ENCODE measurements at regions not wholly inside any gene's neighbourhood (a gene's known extent, or its start where the extent isn't known, plus 50 kb on each side); places are given as distances from the start of the nearest gene placed in this dataset.

DNA sequence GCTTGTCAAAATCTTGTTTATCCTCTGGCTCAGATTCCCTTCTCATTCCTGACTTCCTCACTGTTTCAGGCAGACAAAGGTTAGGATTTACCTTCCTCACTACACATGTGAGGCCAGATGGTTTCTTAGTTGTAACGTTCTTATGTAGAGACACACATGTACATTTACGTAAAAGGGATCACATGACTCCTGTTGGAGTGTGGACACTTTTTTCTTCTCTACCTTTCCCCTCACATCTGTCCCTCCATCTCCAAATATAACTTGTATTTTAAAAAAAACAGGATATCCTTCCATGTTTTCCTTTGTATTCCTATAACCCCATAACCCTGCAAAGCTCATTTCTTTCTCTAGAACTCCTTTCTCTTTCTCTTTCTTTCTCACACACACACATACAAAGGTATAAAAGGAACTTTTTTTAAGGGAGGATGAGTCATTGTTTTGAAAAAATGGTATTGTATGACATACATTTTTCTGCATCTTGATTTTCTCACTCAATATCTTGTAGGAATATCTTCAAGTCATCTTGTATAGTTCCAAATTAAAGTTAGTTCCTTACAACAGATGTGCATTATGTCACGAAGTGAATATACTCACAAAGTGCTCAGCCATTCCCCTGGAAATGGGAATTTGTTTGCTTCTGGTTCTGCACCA is 78.2 kb upstream of the SULF2 start:
- no CpG with 5 or more reads among the region's 3 CpGs for WGBS (ENCODE audit: extremely low coverage, insufficient coverage, insufficient read length)
- H3K27me3 ChIP-seq (ENCODE audit: insufficient read depth, low read length) = no peaks in the 10 kb centered on the region
- H3K79me1 ChIP-seq (ENCODE audit: low read length) = no peaks in the 10 kb centered on the region
- H3K36me3 ChIP-seq (ENCODE audit: control insufficient read depth in 1 of 2, insufficient read depth in 2 of 2, low read length in 2 of 2) = no peaks in the 10 kb centered on the region
- no peak overlapping the region for H3K4ac ChIP-seq (ENCODE audit: low read depth, low read length)
- H4K91ac ChIP-seq (ENCODE audit: low read depth, low read length) = no peak overlapping the region
- H4K12ac ChIP-seq (ENCODE audit: low read depth, low read length) = no peak overlapping the region
- no peak overlapping the region for H3K4me3 ChIP-seq (ENCODE audit: low read depth, low read length)
- H3K23ac ChIP-seq (ENCODE audit: low read length) = no peak overlapping the region
- no peak for DNase-seq
- no peak overlapping the region for H3K4me2 ChIP-seq (ENCODE audit: low read length)
- H3K18ac ChIP-seq (ENCODE audit: low read length) = no peak overlapping the region
- no peak overlapping the region for H4K8ac ChIP-seq (ENCODE audit: low read depth, low read length)
- H2BK120ac ChIP-seq (ENCODE audit: insufficient read depth, low read length, poor library complexity) = no peak overlapping the region
- H3K14ac ChIP-seq (ENCODE audit: low read length) = no peak overlapping the region
- no peak overlapping the region for H2BK12ac ChIP-seq (ENCODE audit: low read length)
- no peak overlapping the region for H2AK5ac ChIP-seq (ENCODE audit: low read length)
- H3K9ac ChIP-seq (ENCODE audit: low read length) = no peak overlapping the region
- H3K9me3 ChIP-seq (ENCODE audit: insufficient read depth, low read depth, low read length) = no peaks in the 10 kb centered on the region
- H2BK5ac ChIP-seq (ENCODE audit: low read depth, low read length, poor library complexity) = no peak overlapping the region
- H3K4me1 ChIP-seq (ENCODE audit: control insufficient read depth in 1 of 2, insufficient read depth in 2 of 2, low read length in 2 of 2) = no peaks in the 10 kb centered on the region
- H2AFZ ChIP-seq (ENCODE audit: insufficient read depth, low read length, poor library complexity) = no peak overlapping the region
- no peaks in the 10 kb centered on the region for H3K79me2 ChIP-seq (ENCODE audit: control insufficient read depth, insufficient read depth, low read length, poor library complexity)
- H3K27ac ChIP-seq (ENCODE audit: low read depth, low read length) = no peak overlapping the region

DNA sequence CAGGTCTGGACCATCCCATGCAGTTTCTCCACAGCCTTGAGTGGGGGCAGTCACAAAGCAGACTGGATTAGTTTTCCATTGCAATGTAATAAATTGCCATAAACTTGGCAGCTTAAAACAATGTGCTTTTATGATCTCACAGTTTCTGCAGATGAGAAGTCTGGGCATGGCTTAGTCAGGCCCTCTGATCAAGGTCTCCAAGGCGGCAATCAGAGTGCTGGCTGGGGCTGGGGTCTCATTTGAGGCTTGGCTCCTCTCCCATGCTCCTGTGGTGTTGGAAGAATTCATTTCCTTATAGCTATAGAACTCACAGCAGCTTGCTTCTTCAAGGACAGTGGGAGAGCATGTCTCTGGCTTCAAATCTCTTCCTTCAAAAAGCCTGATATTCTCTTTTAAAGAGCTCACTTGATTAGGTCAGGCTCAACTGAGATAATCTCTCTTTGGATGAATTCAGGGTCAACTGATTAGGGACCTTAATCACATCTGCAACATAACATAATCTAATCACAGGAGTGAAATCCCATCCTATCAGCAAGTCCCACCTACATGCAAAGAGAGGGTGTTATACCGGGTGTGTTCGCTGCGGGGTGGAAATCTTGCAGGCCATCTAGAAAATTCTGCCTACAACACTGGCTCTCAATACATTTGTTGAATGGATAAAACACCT is 77.4 kb upstream of the SULF2 start:
- no peaks in the 10 kb centered on the region for H3K79me2 ChIP-seq (ENCODE audit: control insufficient read depth, insufficient read depth, low read length, poor library complexity)
- H3K36me3 ChIP-seq (ENCODE audit: control insufficient read depth in 1 of 2, insufficient read depth in 2 of 2, low read length in 2 of 2) = no peaks in the 10 kb centered on the region
- no peak overlapping the region for H2BK120ac ChIP-seq (ENCODE audit: insufficient read depth, low read length, poor library complexity)
- H3K79me1 ChIP-seq (ENCODE audit: low read length) = no peaks in the 10 kb centered on the region
- no peak overlapping the region for H2BK5ac ChIP-seq (ENCODE audit: low read depth, low read length, poor library complexity)
- no peak overlapping the region for H2BK12ac ChIP-seq (ENCODE audit: low read length)
- WGBS (ENCODE audit: extremely low coverage, insufficient coverage, insufficient read length) = no CpG with 5 or more reads among the region's 4 CpGs
- H3K23ac ChIP-seq (ENCODE audit: low read length) = no peak overlapping the region
- H3K27me3 ChIP-seq (ENCODE audit: insufficient read depth, low read length) = no peaks in the 10 kb centered on the region
- no peak overlapping the region for H2AFZ ChIP-seq (ENCODE audit: insufficient read depth, low read length, poor library complexity)
- H4K91ac ChIP-seq (ENCODE audit: low read depth, low read length) = no peak overlapping the region
- no peaks in the 10 kb centered on the region for H3K9me3 ChIP-seq (ENCODE audit: insufficient read depth, low read depth, low read length)
- no peak overlapping the region for H3K27ac ChIP-seq (ENCODE audit: low read depth, low read length)
- no peak overlapping the region for H4K12ac ChIP-seq (ENCODE audit: low read depth, low read length)
- H3K9ac ChIP-seq (ENCODE audit: low read length) = no peak overlapping the region
- H3K14ac ChIP-seq (ENCODE audit: low read length) = no peak overlapping the region
- H3K4me2 ChIP-seq (ENCODE audit: low read length) = no peak overlapping the region
- no peak overlapping the region for H4K8ac ChIP-seq (ENCODE audit: low read depth, low read length)
- no peak for DNase-seq
- no peak overlapping the region for H3K4me3 ChIP-seq (ENCODE audit: low read depth, low read length)
- H3K4ac ChIP-seq (ENCODE audit: low read depth, low read length) = no peak overlapping the region
- H2AK5ac ChIP-seq (ENCODE audit: low read length) = no peak overlapping the region
- H3K4me1 ChIP-seq (ENCODE audit: control insufficient read depth in 1 of 2, insufficient read depth in 2 of 2, low read length in 2 of 2) = peaks cover under 1% of the 10 kb centered on the region in 2 experiments
- no peak overlapping the region for H3K18ac ChIP-seq (ENCODE audit: low read length)

DNA sequence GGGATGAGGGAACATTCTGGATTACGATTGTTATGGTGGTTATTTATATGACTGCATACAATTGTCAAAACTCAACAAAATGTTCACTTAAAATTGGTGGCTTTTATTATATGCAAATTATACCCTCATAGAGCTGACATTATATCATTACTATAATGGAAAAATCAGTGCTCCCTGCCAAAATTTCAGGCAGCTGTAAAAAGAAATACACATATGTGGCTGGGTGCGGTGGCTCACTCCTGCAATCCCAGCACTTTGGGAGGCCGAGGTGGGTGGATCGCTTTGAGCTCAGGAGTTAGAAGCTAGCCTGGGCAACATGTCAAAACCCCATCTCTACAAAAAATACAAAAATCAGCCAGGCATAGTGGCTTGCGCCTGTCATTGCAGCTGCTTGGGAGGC is 75.8 kb upstream of the SULF2 start:
- no peak overlapping the region for H3K27ac ChIP-seq (ENCODE audit: low read depth, low read length)
- no peaks in the 10 kb centered on the region for H3K9me3 ChIP-seq (ENCODE audit: insufficient read depth, low read depth, low read length)
- no peak overlapping the region for H3K9ac ChIP-seq (ENCODE audit: low read length)
- no peak overlapping the region for H4K12ac ChIP-seq (ENCODE audit: low read depth, low read length)
- H3K4me1 ChIP-seq (ENCODE audit: control insufficient read depth in 1 of 2, insufficient read depth in 2 of 2, low read length in 2 of 2) = peaks cover 8 to 9% of the 10 kb centered on the region in 2 experiments
- no peak overlapping the region for H3K4me3 ChIP-seq (ENCODE audit: low read depth, low read length)
- H4K91ac ChIP-seq (ENCODE audit: low read depth, low read length) = no peak overlapping the region
- no peak overlapping the region for H3K23ac ChIP-seq (ENCODE audit: low read length)
- H2BK12ac ChIP-seq (ENCODE audit: low read length) = no peak overlapping the region
- no peaks in the 10 kb centered on the region for H3K27me3 ChIP-seq (ENCODE audit: insufficient read depth, low read length)
- H3K4ac ChIP-seq (ENCODE audit: low read depth, low read length) = no peak overlapping the region
- no peak overlapping the region for H3K4me2 ChIP-seq (ENCODE audit: low read length)
- H4K8ac ChIP-seq (ENCODE audit: low read depth, low read length) = no peak overlapping the region
- no peak overlapping the region for H3K18ac ChIP-seq (ENCODE audit: low read length)
- H2BK120ac ChIP-seq (ENCODE audit: insufficient read depth, low read length, poor library complexity) = no peak overlapping the region
- DNase-seq = no peak
- H3K36me3 ChIP-seq (ENCODE audit: control insufficient read depth in 1 of 2, insufficient read depth in 2 of 2, low read length in 2 of 2) = no peaks in the 10 kb centered on the region
- H3K14ac ChIP-seq (ENCODE audit: low read length) = no peak overlapping the region
- H3K79me1 ChIP-seq (ENCODE audit: low read length) = no peaks in the 10 kb centered on the region
- no peak overlapping the region for H2BK5ac ChIP-seq (ENCODE audit: low read depth, low read length, poor library complexity)
- H2AK5ac ChIP-seq (ENCODE audit: low read length) = no peak overlapping the region
- H3K79me2 ChIP-seq (ENCODE audit: control insufficient read depth, insufficient read depth, low read length, poor library complexity) = no peaks in the 10 kb centered on the region
- WGBS (ENCODE audit: extremely low coverage, insufficient coverage, insufficient read length) = no CpG with 5 or more reads among the region's 5 CpGs
- H2AFZ ChIP-seq (ENCODE audit: insufficient read depth, low read length, poor library complexity) = no peak overlapping the region

DNA sequence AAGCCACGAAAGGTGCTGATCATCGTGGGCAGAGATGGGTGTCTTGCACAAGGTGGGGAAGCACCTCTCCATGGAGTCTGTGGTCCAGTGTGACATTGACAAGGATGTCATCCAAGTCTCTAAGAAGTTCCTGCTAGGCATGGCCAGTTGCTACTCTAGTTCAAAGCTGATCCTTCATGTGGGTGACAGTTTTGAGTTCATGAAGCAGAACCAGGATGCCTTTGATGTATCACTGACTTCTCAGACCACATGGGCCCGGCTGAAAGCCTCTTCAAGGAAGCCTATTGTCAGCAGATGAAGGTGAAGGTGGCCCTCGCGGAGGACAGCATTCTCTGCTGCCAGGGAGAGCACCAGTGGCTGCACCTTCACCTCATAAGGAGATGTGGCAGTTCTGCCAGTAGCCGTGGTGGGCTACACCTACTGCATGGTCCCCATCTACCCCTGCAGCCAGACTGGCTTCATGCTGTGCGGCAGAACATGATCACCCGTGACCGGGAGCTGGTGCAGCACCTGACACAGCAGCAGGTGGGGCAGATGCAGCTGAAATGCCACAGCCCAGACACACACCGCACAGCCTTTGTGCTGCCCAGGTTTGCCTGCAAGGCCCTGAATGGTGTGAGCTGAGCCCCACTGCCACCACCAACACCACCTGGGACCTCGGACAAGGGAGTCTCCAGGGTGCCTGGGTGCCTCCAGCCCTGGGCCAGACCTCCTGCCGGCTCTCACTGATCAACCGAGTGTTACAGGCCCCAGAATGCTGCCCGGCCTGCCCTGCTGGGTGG is 75.0 kb upstream of the SULF2 start:
- Histone ChIP-seq H3K18ac (ENCODE audit: low read length) (no peak overlapping the region), H3K4ac (ENCODE audit: low read depth, low read length) (no peak overlapping the region), H3K4me2 (ENCODE audit: low read length) (no peak overlapping the region), H3K4me1 (ENCODE audit: control insufficient read depth in 1 of 2, insufficient read depth in 2 of 2, low read length in 2 of 2) (peaks cover 8 to 9% of the 10 kb centered on the region in 2 experiments), H3K27me3 (ENCODE audit: insufficient read depth, low read length) (no peaks in the 10 kb centered on the region), H2BK12ac (ENCODE audit: low read length) (no peak overlapping the region), H3K14ac (ENCODE audit: low read length) (no peak overlapping the region), H2BK120ac (ENCODE audit: insufficient read depth, low read length, poor library complexity) (no peak overlapping the region), H4K12ac (ENCODE audit: low read depth, low read length) (no peak overlapping the region), H3K4me3 (ENCODE audit: low read depth, low read length) (no peak overlapping the region), H4K91ac (ENCODE audit: low read depth, low read length) (no peak overlapping the region), H2AFZ (ENCODE audit: insufficient read depth, low read length, poor library complexity) (no peak overlapping the region), H3K9me3 (ENCODE audit: insufficient read depth, low read depth, low read length) (no peaks in the 10 kb centered on the region), H3K36me3 (ENCODE audit: control insufficient read depth in 1 of 2, insufficient read depth in 2 of 2, low read length in 2 of 2) (no peaks in the 10 kb centered on the region), H3K23ac (ENCODE audit: low read length) (no peak overlapping the region), H2AK5ac (ENCODE audit: low read length) (no peak overlapping the region), H2BK5ac (ENCODE audit: low read depth, low read length, poor library complexity) (no peak overlapping the region), H4K8ac (ENCODE audit: low read depth, low read length) (no peak overlapping the region), H3K27ac (ENCODE audit: low read depth, low read length) (no peak overlapping the region), H3K79me1 (ENCODE audit: low read length) (no peaks in the 10 kb centered on the region), H3K9ac (ENCODE audit: low read length) (no peak overlapping the region), H3K79me2 (ENCODE audit: control insufficient read depth, insufficient read depth, low read length, poor library complexity) (no peaks in the 10 kb centered on the region)
- no CpG with 5 or more reads among the region's 14 CpGs for WGBS (ENCODE audit: extremely low coverage, insufficient coverage, insufficient read length)
- no peak for DNase-seq
